H1 (cell line): ENCODE measurements at regions not wholly inside any gene's neighbourhood (a gene's known extent, or its start where the extent isn't known, plus 50 kb on each side); places are given as distances from the start of the nearest gene placed in this dataset.

Experiments used
- CTCF ChIA-PET: fragments of 300-600 bp; sonication (Branson Sonifier 250); formaldehyde crosslinking; loops from one replicate; lab custom pipeline; 2021; ENCODE audit not compliant: partially characterized antibody; lab: Charles Lee
- POLR2A ChIA-PET: fragments of 300-600 bp; sonication (Branson Sonifier 250); formaldehyde crosslinking; loops from one replicate; lab custom pipeline; 2021; ENCODE audit warnings: inconsistent platforms; ENCODE audit not compliant: partially characterized antibody; lab: Charles Lee
- DNase-seq, 2 experiments: peaks; one replicate each; pipeline versions ENCODE4 v3.0.0 to v3.0.0-alpha.2; 2010 to 2022; ENCODE audit warnings: low spot score in 2 of 2, low read depth in 1 of 2, mixed read lengths in 1 of 2
- FAIRE-seq: peaks from 2 replicates; lab custom pipeline; 2011; peaks lifted over from hg19 to GRCh38; lab: Jason Lieb, UNC
- H2AFZ ChIP-seq: 2 replicates; pipeline ENCODE4 v1.8.1; 2012; ENCODE audit warnings: low read length, inconsistent platforms
- H2AK5ac ChIP-seq: 2 replicates; pipeline ENCODE4 v1.6.1; 2013; ENCODE audit warnings: low read depth, low read length
- H2BK120ac ChIP-seq: replicated peaks from 2 replicates; pipeline ENCODE3; 2013; ENCODE audit warnings: low read depth, low read length, inconsistent platforms
- H2BK12ac ChIP-seq: 2 replicates; pipeline ENCODE4 v1.6.1; 2013; ENCODE audit warnings: low read depth, low read length
- H2BK15ac ChIP-seq: 2 replicates; pipeline ENCODE4 v1.6.1; 2013; ENCODE audit warnings: low read length
- H2BK20ac ChIP-seq: 2 replicates; pipeline ENCODE4 v1.6.1; 2013; ENCODE audit warnings: low read length
- H2BK5ac ChIP-seq: 2 replicates; pipeline ENCODE4 v1.6.1; 2013; ENCODE audit warnings: low read depth, low read length
- H3K14ac ChIP-seq: 2 replicates; pipeline ENCODE4 v1.6.1; 2013; ENCODE audit warnings: inconsistent platforms; ENCODE audit not compliant: insufficient read length
- H3K18ac ChIP-seq: 2 replicates; pipeline ENCODE4 v1.6.1; 2013; ENCODE audit warnings: low read length; ENCODE audit errors: extremely low read depth
- H3K23ac ChIP-seq: 2 replicates; pipeline ENCODE4 v1.6.1; 2013; ENCODE audit warnings: inconsistent platforms; ENCODE audit not compliant: insufficient read length
- H3K23me2 ChIP-seq: 2 replicates; pipeline ENCODE4 v1.6.1; 2013; ENCODE audit warnings: low read depth, low read length
- H3K27ac ChIP-seq: 2 replicates; pipeline ENCODE4 v1.6.1; 2011; ENCODE audit warnings: low read depth, low read length, inconsistent platforms
- H3K27me3 ChIP-seq, 4 experiments: replicated peaks in 1 of 4; 1 replicate in 1 of 4; 2 replicates in 3 of 4; pipeline versions ENCODE4 v1.6.1 to v1.8.1; 2011 to 2013; ENCODE audit warnings: low read length in 3 of 4, mild to moderate bottlenecking in 3 of 4, inconsistent platforms in 2 of 4, mixed read lengths in 2 of 4, moderate library complexity in 1 of 4; ENCODE audit not compliant: control insufficient read depth in 3 of 4, insufficient read depth in 3 of 4; ENCODE audit errors: extremely low read depth in 1 of 4
- H3K36me3 ChIP-seq, 4 experiments: 2 replicates each; pipeline versions ENCODE4 v1.6.1 to v1.8.1; 2011 to 2013; ENCODE audit warnings: mild to moderate bottlenecking in 4 of 4, low read length in 3 of 4, moderate library complexity in 2 of 4, control low read depth in 1 of 4, inconsistent platforms in 1 of 4; ENCODE audit not compliant: insufficient read depth in 4 of 4, control insufficient read depth in 2 of 4
- H3K4ac ChIP-seq: replicated peaks from 2 replicates; pipeline ENCODE3; 2013; ENCODE audit warnings: low read length, low read depth, mixed read lengths, inconsistent platforms; ENCODE audit not compliant: insufficient read length
- H3K4me1 ChIP-seq, 4 experiments: replicated peaks in 1 of 4; 1 replicate in 1 of 4; 2 replicates in 3 of 4; pipeline versions ENCODE4 v1.6.1 to v1.8.1; 2011 to 2013; ENCODE audit warnings: low read length in 3 of 4, inconsistent platforms in 2 of 4, mixed read lengths in 1 of 4; ENCODE audit not compliant: insufficient read depth in 4 of 4, control insufficient read depth in 3 of 4
- H3K4me2 ChIP-seq, 2 experiments: 2 replicates each; pipeline versions ENCODE4 v1.6.1 to v1.8.1; 2011 to 2013; ENCODE audit warnings: low read depth in 2 of 2, low read length in 2 of 2, control low read depth in 1 of 2, inconsistent platforms in 1 of 2, mild to moderate bottlenecking in 1 of 2; ENCODE audit not compliant: insufficient read depth in 1 of 2
- H3K4me3 ChIP-seq, 4 experiments: fragments of 200-600, 300-600 bp in 1 of 4; sonication (generic), shearing (Covaris generic), sonication (Bioruptor Twin) in 1 of 4; 2 replicates each; pipeline versions ENCODE4 v1.5.1 to v1.8.1; 2011 to 2016; ENCODE audit warnings: low read length in 4 of 4, low read depth in 3 of 4, control low read depth in 2 of 4, inconsistent platforms in 2 of 4, mild to moderate bottlenecking in 2 of 4, mixed read lengths in 1 of 4, moderate library complexity in 1 of 4; ENCODE audit not compliant: insufficient read depth in 2 of 4; ENCODE audit errors: extremely low read depth in 1 of 4
- H3K56ac ChIP-seq: replicated peaks from 2 replicates; pipeline ENCODE3; 2013; ENCODE audit warnings: low read depth, mild to moderate bottlenecking, mixed read lengths, low read length, inconsistent platforms; ENCODE audit not compliant: insufficient read length
- H3K79me1 ChIP-seq: 2 replicates; pipeline ENCODE4 v1.6.1; 2013; ENCODE audit warnings: low read depth, low read length, control low read depth
- H3K79me2 ChIP-seq, 2 experiments: 2 replicates each; pipeline versions ENCODE4 v1.6.1 to v1.8.1; 2012 to 2013; ENCODE audit warnings: low read length in 2 of 2, mild to moderate bottlenecking in 2 of 2, inconsistent platforms in 1 of 2; ENCODE audit not compliant: insufficient read depth in 2 of 2, control insufficient read depth in 1 of 2
- H3K9ac ChIP-seq, 4 experiments: replicated peaks in 1 of 4; 1 replicate in 1 of 4; 2 replicates in 3 of 4; pipeline versions ENCODE4 v1.6.1 to v1.8.1; 2011 to 2013; ENCODE audit warnings: low read depth in 3 of 4, low read length in 3 of 4, control low read depth in 2 of 4, mild to moderate bottlenecking in 2 of 4, moderate library complexity in 2 of 4, inconsistent platforms in 1 of 4; ENCODE audit errors: extremely low read depth in 1 of 4
- H3K9me3 ChIP-seq, 2 experiments: 2 replicates each; pipeline versions ENCODE4 v1.6.1 to v1.8.1; 2012 to 2013; ENCODE audit warnings: mild to moderate bottlenecking in 2 of 2, moderate library complexity in 2 of 2, control low read depth in 1 of 2, inconsistent platforms in 1 of 2, low read depth in 1 of 2, low read length in 1 of 2, mixed read lengths in 1 of 2; ENCODE audit not compliant: insufficient read depth in 2 of 2
- H4K20me1 ChIP-seq, 2 experiments: replicated peaks in 1 of 2; 2 replicates each; pipeline versions ENCODE3 to v1.8.1; 2011 to 2013; ENCODE audit warnings: inconsistent platforms in 2 of 2, low read length in 2 of 2, mild to moderate bottlenecking in 1 of 2; ENCODE audit not compliant: insufficient read depth in 2 of 2, control insufficient read depth in 1 of 2
- H4K5ac ChIP-seq: 2 replicates; pipeline ENCODE4 v1.6.1; 2013; ENCODE audit warnings: low read length, low read depth, mixed read lengths, inconsistent platforms; ENCODE audit not compliant: insufficient read length
- H4K8ac ChIP-seq: 2 replicates; pipeline ENCODE4 v1.8.0; 2013; ENCODE audit warnings: mild to moderate bottlenecking, moderate library complexity, low read length, inconsistent platforms; ENCODE audit not compliant: insufficient read depth; ENCODE audit errors: extremely low read depth
- H4K91ac ChIP-seq: replicated peaks from 2 replicates; pipeline ENCODE3; 2013; ENCODE audit warnings: low read length, mixed read lengths, inconsistent platforms; ENCODE audit not compliant: insufficient read length
- ASH2L ChIP-seq: fragments of 200-600, 300-600 bp; sonication (generic); IDR thresholded peaks from one replicate; pipeline ENCODE4 v1.7.1; 2017; ENCODE audit warnings: low read length
- BCL11A ChIP-seq, 2 experiments: IDR thresholded peaks; one replicate each; pipeline ENCODE4 v1.6.1; 2011; ENCODE audit warnings: low read depth in 2 of 2, low read length in 2 of 2, mild to moderate bottlenecking in 2 of 2
- CEBPB ChIP-seq: IDR thresholded peaks from 2 replicates; pipeline ENCODE4 v1.6.1; 2012; ENCODE audit warnings: low read depth, low read length
- CHD1 ChIP-seq: IDR thresholded peaks from 2 replicates; pipeline ENCODE4 v1.6.1; 2012; ENCODE audit warnings: low read depth, low read length, improper control_type of control experiment
- RFX5 ChIP-seq: IDR thresholded peaks from 2 replicates; pipeline ENCODE4 v1.6.1; 2011; ENCODE audit warnings: low read depth, low read length, improper control_type of control experiment, borderline replicate concordance
- TCF12 ChIP-seq: IDR thresholded peaks from 2 replicates; pipeline ENCODE4 v1.6.1; 2011; ENCODE audit warnings: low read depth, mild to moderate bottlenecking, low read length
- USF2 ChIP-seq: IDR thresholded peaks from 2 replicates; pipeline ENCODE4 v1.6.1; 2011; ENCODE audit warnings: low read length, improper control_type of control experiment
- YY1 ChIP-seq: IDR thresholded peaks from 2 replicates; pipeline ENCODE4 v1.6.1; 2011; ENCODE audit warnings: low read depth, mild to moderate bottlenecking, low read length
- WGBS, 2 experiments: shearing (Covaris generic) in 1 of 2; methylation state at CpG; one replicate each; pipeline versions ENCODE4 v1.1.6 to v1.1.7; 2013 to 2015; ENCODE audit warnings: low lambda C conversion rate in 2 of 2, mixed read lengths in 2 of 2, inconsistent platforms in 1 of 2, low coverage in 1 of 2, missing lambda C conversion rate in 1 of 2; ENCODE audit not compliant: insufficient replicate concordance in 2 of 2, insufficient coverage in 1 of 2, insufficient read length in 1 of 2; ENCODE audit errors: extremely low coverage in 1 of 2, missing lambda C conversion rate in 1 of 2; 5-methylcytosine and 5-hydroxymethylcytosine counted together
- TF ChIP-seq, protein P1 (sequence below): IDR thresholded peaks from 2 replicates; pipeline ENCODE4 v1.6.1; 2012; ENCODE audit warnings: low read length, inconsistent platforms
- TF ChIP-seq, protein P2 (sequence below), 3 experiments: IDR thresholded peaks; 1 replicate in 2 of 3; 2 replicates in 1 of 3; pipeline versions ENCODE4 v1.5.1 to v1.6.1; 2011; ENCODE audit warnings: low read length in 3 of 3, mild to moderate bottlenecking in 3 of 3, inconsistent platforms in 2 of 3, low read depth in 1 of 3, moderate library complexity in 1 of 3; ENCODE audit not compliant: insufficient read depth in 1 of 3; ENCODE audit errors: control extremely low read depth in 1 of 3

DNA sequence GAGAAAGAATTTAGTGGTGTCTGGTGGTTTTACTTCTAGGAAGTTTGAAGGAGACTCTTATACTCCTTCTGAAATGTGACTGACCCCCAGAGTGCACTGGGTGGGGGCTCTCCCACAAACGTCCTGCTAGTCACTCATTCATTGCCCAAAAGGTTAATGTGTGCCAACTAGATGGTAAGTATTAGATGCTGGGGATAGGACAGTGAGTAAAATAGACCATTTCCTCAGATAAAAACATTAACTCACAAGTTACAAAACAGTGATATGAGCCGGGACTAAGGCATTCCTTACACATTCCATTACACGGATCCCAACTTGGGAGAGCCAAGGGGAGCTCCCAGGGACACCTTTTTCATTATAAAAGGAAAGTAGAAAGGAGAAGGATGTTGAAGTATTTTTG lies 185.1 kb downstream of the ATXN7L3B start:
- H2AFZ ChIP-seq: 0 out of 2 replicates have a peak overlapping the region, but pooled peaks have one; percentile 69
- TF ChIP-seq, protein P1, sequence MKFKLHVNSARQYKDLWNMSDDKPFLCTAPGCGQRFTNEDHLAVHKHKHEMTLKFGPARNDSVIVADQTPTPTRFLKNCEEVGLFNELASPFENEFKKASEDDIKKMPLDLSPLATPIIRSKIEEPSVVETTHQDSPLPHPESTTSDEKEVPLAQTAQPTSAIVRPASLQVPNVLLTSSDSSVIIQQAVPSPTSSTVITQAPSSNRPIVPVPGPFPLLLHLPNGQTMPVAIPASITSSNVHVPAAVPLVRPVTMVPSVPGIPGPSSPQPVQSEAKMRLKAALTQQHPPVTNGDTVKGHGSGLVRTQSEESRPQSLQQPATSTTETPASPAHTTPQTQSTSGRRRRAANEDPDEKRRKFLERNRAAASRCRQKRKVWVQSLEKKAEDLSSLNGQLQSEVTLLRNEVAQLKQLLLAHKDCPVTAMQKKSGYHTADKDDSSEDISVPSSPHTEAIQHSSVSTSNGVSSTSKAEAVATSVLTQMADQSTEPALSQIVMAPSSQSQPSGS: no peak
- TF ChIP-seq RFX5 (no peak), YY1 (no peak), ASH2L (no peak), CEBPB (no peak), USF2 (no peak), CHD1 (no peak), TCF12 (no peak), BCL11A (IDR thresholded peaks at IDR 0.05; ENCODE audit: low read depth in 2 of 2, low read length in 2 of 2) (no peak)
- TF ChIP-seq, protein P2, sequence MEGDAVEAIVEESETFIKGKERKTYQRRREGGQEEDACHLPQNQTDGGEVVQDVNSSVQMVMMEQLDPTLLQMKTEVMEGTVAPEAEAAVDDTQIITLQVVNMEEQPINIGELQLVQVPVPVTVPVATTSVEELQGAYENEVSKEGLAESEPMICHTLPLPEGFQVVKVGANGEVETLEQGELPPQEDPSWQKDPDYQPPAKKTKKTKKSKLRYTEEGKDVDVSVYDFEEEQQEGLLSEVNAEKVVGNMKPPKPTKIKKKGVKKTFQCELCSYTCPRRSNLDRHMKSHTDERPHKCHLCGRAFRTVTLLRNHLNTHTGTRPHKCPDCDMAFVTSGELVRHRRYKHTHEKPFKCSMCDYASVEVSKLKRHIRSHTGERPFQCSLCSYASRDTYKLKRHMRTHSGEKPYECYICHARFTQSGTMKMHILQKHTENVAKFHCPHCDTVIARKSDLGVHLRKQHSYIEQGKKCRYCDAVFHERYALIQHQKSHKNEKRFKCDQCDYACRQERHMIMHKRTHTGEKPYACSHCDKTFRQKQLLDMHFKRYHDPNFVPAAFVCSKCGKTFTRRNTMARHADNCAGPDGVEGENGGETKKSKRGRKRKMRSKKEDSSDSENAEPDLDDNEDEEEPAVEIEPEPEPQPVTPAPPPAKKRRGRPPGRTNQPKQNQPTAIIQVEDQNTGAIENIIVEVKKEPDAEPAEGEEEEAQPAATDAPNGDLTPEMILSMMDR (IDR thresholded peaks at IDR 0.05; ENCODE audit: control extremely low read depth in 1 of 3, insufficient read depth in 1 of 3, low read depth in 1 of 3, low read length in 3 of 3): no peak

More for the DNA sequence above, 185.1 kb downstream of the ATXN7L3B start:
- Histone ChIP-seq H2BK20ac (no peak overlapping the region), H3K27me3 (no peaks in the 10 kb centered on the region), H3K23me2 (no peaks in the 10 kb centered on the region), H3K4me1 (peaks cover 0 to 4% (median 3%) of the 10 kb centered on the region in 4 experiments; a peak in 5 of 7 replicates), H3K4me2 (no peak overlapping the region), H4K8ac (no peak overlapping the region), H3K18ac (no peak overlapping the region), H2BK12ac (no peak overlapping the region), H3K4me3 (no peak overlapping the region), H2AK5ac (no peak overlapping the region), H3K4ac (no peak overlapping the region), H4K20me1 (no peaks in the 10 kb centered on the region), H4K91ac (no peak overlapping the region), H3K27ac (no peak overlapping the region), H3K9ac (no peak overlapping the region), H3K56ac (no peak overlapping the region), H3K79me2 (no peaks in the 10 kb centered on the region), H3K9me3 (no peaks in the 10 kb centered on the region), H3K23ac (no peak overlapping the region), H2BK5ac (no peak overlapping the region), H3K36me3 (no peaks in the 10 kb centered on the region), H3K79me1 (no peaks in the 10 kb centered on the region), H2BK120ac (no peak overlapping the region), H4K5ac (no peak overlapping the region), H3K14ac (no peak overlapping the region), H2BK15ac (no peak overlapping the region)
- WGBS, 2 experiments: 59% methylated on average over 3 of the region's 3 CpGs; no CpG with 5 or more reads in 1 of the 2 experiments
- FAIRE-seq: no peak
- DNase-seq: no peak
- ChIA-PET CTCF (interaction anchor here (0.6 kb wide), 1 partner anchor 56 kb away, joined by 4 read pairs; no protein-coding TSS in a partner anchor), POLR2A (no interaction called here)
